Skeletal muscle satellite cell (primary cell): ENCODE measurements at regions not wholly inside any gene's neighbourhood (a gene's known extent, or its start where the extent isn't known, plus 50 kb on each side); places are given as distances from the start of the nearest gene placed in this dataset.

ENCODE experiments used
- H3K27me3 ChIP-seq: 2 replicates; pipeline ENCODE4 v1.7.0; 2013; ENCODE audit warnings: low read length; ENCODE audit not compliant: control insufficient read depth, insufficient read depth
- H3K36me3 ChIP-seq: 2 replicates; pipeline ENCODE4 v1.7.0; 2013; ENCODE audit warnings: mild to moderate bottlenecking, control low read depth, low read length; ENCODE audit not compliant: insufficient read depth
- H3K4me1 ChIP-seq: 2 replicates; pipeline ENCODE4 v1.7.0; 2013; ENCODE audit warnings: low read length; ENCODE audit not compliant: control insufficient read depth, insufficient read depth
- H3K4me2 ChIP-seq: 2 replicates; pipeline ENCODE4 v1.7.0; 2013; ENCODE audit warnings: mild to moderate bottlenecking, low read length
- H3K4me3 ChIP-seq: 2 replicates; pipeline ENCODE4 v1.7.0; 2013; ENCODE audit warnings: low read length
- H3K9ac ChIP-seq: 2 replicates; pipeline ENCODE4 v1.7.0; 2013; ENCODE audit warnings: mild to moderate bottlenecking, low read depth, low read length, moderate library complexity
- H3K9me3 ChIP-seq: replicated peaks from 2 replicates; pipeline ENCODE4 v1.7.0; 2013; ENCODE audit warnings: mild to moderate bottlenecking, control low read depth, low read length

DNA sequence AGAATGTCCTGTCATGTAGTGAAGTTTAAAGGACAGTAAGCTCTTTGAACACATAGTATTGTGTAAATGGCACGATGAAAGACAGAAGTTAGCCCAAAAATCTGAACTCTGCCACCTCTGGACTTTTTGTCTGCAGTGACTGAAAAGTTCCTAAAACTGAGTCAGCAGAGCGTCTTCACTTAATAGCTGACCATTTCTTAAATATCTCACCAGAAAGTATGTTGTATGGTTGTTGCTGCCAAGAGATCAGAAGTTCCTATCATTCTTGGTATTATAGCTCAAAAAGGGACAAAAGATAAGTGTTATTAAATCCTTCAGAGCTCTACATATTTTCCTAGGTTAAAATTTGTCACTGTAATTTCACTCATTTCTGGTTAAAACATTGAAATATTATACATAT, 1003.0 kb downstream of the TTLL7 start:
- Histone ChIP-seq H3K9me3 (no peaks in the 10 kb centered on the region), H3K9ac (no peak overlapping the region), H3K4me1 (no peaks in the 10 kb centered on the region), H3K27me3 (no peaks in the 10 kb centered on the region), H3K4me2 (no peak overlapping the region), H3K36me3 (no peaks in the 10 kb centered on the region), H3K4me3 (no peak overlapping the region)

DNA sequence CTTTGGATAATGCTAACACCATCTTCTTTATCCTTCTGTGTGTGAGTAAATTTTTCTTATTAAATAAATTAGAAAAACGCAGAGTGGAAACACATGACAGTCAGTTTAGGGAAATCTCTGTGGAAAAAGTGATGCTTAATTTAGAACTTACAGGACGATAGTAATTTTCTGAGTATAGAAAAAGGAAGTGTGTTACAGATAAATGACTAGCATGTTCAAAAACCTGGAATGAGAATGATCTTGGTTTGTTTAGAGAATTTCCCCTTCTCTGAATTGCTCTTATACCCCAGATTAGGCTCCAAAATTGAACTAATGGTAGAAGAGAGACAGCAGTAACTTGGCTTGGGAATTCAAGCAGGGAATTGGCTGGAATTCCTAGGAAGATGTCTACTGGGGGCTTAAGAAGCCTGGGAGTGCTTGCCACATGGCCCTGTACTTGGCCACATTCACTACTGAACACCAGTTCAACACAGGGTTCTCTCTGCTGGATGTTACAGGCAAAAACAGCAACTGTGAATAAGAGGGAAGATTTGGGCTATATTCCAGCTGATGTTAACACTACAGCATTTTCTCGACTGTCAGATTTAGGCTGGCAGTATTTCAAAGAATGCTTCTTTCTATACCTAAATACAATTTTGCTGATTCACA, 1004.2 kb downstream of the TTLL7 start:
- Histone ChIP-seq H3K36me3 (no peaks in the 10 kb centered on the region), H3K4me1 (no peaks in the 10 kb centered on the region), H3K9ac (no peak overlapping the region), H3K27me3 (no peaks in the 10 kb centered on the region), H3K9me3 (no peaks in the 10 kb centered on the region), H3K4me2 (no peak overlapping the region), H3K4me3 (no peak overlapping the region)

- H3K4me3 ChIP-seq, result no peak overlapping the region
- no peak overlapping the region for H3K4me2 ChIP-seq
- H3K4me1 ChIP-seq, result no peaks in the 10 kb centered on the region
- no peaks in the 10 kb centered on the region for H3K9me3 ChIP-seq
- H3K9ac ChIP-seq, result no peak overlapping the region
- no peaks in the 10 kb centered on the region for H3K27me3 ChIP-seq
- no peaks in the 10 kb centered on the region for H3K36me3 ChIP-seq
Measured at GRCh38 chr1:82991569-82991968, 1007.4 kb downstream of the TTLL7 start.

GRCh38 chr1:82979593-82980236, 1019.2 kb downstream of the TTLL7 start:
- no peaks in the 10 kb centered on the region for H3K36me3 ChIP-seq
- H3K9ac ChIP-seq, result no peak overlapping the region
- no peak overlapping the region for H3K4me3 ChIP-seq
- H3K4me2 ChIP-seq, result no peak overlapping the region
- no peaks in the 10 kb centered on the region for H3K4me1 ChIP-seq
- no peaks in the 10 kb centered on the region for H3K9me3 ChIP-seq
- no peaks in the 10 kb centered on the region for H3K27me3 ChIP-seq

DNA sequence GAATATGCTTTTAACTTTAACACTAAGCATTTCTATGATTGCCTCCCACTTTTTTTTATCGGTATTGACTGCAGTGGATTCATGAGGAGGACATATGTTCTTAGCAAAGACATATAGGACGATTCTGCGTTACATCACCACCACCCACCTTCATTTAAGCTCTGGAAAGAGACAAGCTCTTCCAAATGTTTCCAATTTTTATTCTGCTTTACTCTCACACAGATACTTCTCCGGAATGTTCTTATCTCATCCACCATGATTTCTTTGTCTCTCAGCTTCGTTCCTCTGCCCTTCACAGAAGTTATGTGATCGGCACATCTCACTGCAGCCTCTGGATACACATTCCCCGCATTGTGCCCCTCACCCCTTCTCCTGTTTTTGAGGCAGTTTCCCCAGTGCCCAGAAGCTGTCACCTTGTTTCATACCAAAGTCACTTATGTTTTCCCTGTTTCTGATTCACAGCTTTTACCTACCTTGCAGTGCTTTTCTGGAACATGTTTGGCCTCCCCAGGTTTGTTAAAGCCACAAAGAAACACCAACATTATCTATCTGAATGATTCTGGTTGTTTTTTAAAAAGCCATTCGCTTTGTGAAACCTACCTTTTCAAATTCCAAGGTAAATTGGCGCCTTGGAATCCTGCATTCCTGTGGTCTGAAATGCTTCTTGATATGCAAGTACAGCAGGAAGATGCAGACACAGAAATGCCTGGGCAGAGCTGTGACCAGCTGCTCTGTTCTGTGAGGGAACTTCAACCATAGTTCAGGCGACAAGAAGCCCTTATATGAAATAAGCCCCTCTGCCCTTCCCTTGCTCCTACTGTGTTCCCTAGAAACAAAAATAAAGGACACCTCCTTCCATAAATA, 1020.2 kb downstream of the TTLL7 start:
- Histone ChIP-seq H3K36me3 (no peaks in the 10 kb centered on the region), H3K4me3 (no peak overlapping the region), H3K4me1 (no peaks in the 10 kb centered on the region), H3K4me2 (no peak overlapping the region), H3K9ac (no peak overlapping the region), H3K9me3 (no peaks in the 10 kb centered on the region), H3K27me3 (no peaks in the 10 kb centered on the region)

DNA sequence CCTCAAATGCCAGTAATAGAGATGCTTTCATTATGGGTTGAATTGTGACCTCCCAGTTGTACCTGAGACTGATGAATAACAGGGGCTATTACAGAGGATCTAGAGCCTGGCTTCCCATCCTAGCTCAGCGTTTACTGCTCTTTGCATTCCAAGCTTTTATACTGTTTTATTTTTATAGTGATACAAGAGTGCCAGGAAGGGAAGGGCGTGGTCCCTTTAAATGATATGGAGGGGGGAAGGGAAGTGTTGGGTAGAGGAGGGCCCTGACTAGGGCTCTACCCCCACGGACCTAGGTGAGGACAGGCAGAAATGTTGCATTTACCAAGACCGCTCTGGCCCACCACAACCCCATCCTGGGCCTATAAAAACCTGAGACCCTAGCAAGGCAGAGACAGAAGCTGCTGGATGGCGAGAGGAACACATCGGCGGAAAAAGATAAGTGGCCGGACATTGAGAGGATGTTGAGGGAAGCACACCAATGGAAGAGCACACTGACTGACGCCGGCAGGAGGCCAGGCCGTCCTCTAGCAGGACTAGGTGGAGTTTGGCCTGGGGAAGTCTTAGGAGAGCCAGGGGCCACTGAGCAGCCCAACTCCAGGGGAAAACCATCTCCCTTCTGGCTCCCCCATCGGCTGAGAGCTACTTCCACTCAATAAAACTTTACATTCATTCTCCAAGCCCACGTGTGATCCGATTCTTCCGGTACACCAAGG, 1025.9 kb downstream of the TTLL7 start:
- Histone ChIP-seq H3K27me3 (no peaks in the 10 kb centered on the region), H3K4me3 (no peak overlapping the region)

GRCh38 chr1:82969340-82969739, 1029.6 kb downstream of the TTLL7 start:
- Histone ChIP-seq H3K27me3 (no peaks in the 10 kb centered on the region), H3K9me3 (no peaks in the 10 kb centered on the region), H3K4me3 (no peak overlapping the region), H3K4me1 (no peaks in the 10 kb centered on the region), H3K36me3 (no peaks in the 10 kb centered on the region), H3K9ac (no peak overlapping the region), H3K4me2 (no peak overlapping the region)

More for the DNA sequence above, 1025.9 kb downstream of the TTLL7 start:
- Histone ChIP-seq H3K4me1 (no peaks in the 10 kb centered on the region), H3K36me3 (no peaks in the 10 kb centered on the region), H3K4me2 (no peak overlapping the region), H3K9ac (no peak overlapping the region), H3K9me3 (no peaks in the 10 kb centered on the region)

DNA sequence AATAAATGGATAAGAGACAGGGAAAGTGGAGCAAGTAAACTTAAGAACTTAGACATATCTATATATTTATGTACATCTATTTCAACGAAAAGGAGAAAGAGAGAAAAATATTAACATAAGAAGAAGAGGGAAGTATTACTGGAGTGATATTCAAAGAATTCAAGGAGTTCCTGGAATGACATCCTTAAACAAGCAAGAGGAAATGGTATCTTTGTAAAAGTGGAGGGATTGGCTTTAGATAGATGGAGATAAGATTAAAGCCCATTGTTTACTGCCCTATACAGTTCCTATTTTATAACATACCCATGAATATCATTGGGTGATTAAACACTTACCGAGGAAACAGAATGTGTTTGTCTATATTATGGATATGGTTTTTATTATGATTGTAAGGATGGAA, 1036.3 kb downstream of the TTLL7 start:
- Histone ChIP-seq H3K4me1 (no peaks in the 10 kb centered on the region), H3K36me3 (no peaks in the 10 kb centered on the region), H3K9ac (no peak overlapping the region), H3K4me3 (no peak overlapping the region), H3K4me2 (no peak overlapping the region), H3K27me3 (no peaks in the 10 kb centered on the region), H3K9me3 (no peaks in the 10 kb centered on the region)

GRCh38 chr1:82950606-82951200, 1048.2 kb downstream of the TTLL7 start:
- no peak overlapping the region for H3K9ac ChIP-seq
- H3K4me2 ChIP-seq, result no peak overlapping the region
- H3K9me3 ChIP-seq, result no peaks in the 10 kb centered on the region
- H3K36me3 ChIP-seq, result no peaks in the 10 kb centered on the region
- H3K4me3 ChIP-seq, result no peak overlapping the region
- no peaks in the 10 kb centered on the region for H3K4me1 ChIP-seq
- no peaks in the 10 kb centered on the region for H3K27me3 ChIP-seq

DNA sequence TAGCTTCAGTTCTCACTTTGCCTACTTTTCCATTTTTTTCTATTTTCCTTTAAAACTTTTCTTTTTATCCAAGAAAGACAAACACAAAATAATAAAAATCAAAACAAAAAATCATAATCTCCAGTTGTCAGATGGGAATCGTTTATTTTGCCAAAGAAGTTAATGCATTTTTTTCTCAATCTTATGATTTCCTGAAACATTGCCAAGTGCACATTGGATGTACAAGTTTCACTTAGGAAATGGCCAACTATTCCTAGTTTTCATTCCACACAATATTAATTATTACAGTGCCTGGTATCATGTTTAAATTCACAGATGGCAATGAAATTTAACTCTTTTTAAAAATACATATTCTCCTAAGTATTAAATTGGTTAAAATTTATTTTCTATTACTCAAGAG, 1050.5 kb downstream of the TTLL7 start:
- Histone ChIP-seq H3K36me3 (no peaks in the 10 kb centered on the region), H3K9ac (no peak overlapping the region), H3K4me2 (no peak overlapping the region), H3K4me1 (no peaks in the 10 kb centered on the region), H3K4me3 (no peak overlapping the region), H3K27me3 (no peaks in the 10 kb centered on the region), H3K9me3 (no peaks in the 10 kb centered on the region)

GRCh38 chr1:82947278-82947677, 1051.7 kb downstream of the TTLL7 start:
- no peak overlapping the region for H3K4me3 ChIP-seq
- H3K4me2 ChIP-seq, result no peak overlapping the region
- H3K9ac ChIP-seq, result no peak overlapping the region
- no peaks in the 10 kb centered on the region for H3K9me3 ChIP-seq
- no peaks in the 10 kb centered on the region for H3K4me1 ChIP-seq
- no peaks in the 10 kb centered on the region for H3K27me3 ChIP-seq
- no peaks in the 10 kb centered on the region for H3K36me3 ChIP-seq
